Right renal pelvis (tissue), 4 donors: ENCODE measurements at regions not wholly inside any gene's neighbourhood (a gene's known extent, or its start where the extent isn't known, plus 50 kb on each side); places are given as distances from the start of the nearest gene placed in this dataset.

Experiments used
- DNase-seq, 4 donors: peaks; one replicate each; pipeline ENCODE4 v3.0.0-alpha.2; 2013; ENCODE audit warnings: low read depth in 4 of 4, low spot score in 3 of 4, missing footprints in 1 of 4

DNA sequence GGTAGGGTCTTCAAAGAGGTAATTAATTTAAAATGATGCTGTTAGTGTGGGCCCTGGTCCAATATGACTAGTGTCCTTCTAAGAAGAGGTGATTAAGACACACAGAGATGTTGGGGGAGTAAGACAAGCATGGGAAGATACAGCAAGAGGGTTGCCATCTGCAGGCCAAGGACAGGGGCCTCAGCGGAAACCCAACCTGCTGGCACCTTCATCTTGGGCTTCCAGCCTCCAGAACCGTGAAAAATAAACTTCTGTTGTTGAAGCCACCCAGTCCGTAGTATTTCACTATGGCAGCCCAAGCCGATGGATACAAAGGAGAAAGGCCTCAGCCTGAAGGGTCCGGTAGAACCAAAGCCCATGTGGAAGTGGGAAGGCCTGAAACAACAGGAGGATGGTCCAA, 161.7 kb upstream of the UBE2E1 start:
- DNase-seq, result no peak

GRCh38 chr3:23644676-23645075, 161.1 kb upstream of the UBE2E1 start:
- DNase-seq, result no peak

DNA sequence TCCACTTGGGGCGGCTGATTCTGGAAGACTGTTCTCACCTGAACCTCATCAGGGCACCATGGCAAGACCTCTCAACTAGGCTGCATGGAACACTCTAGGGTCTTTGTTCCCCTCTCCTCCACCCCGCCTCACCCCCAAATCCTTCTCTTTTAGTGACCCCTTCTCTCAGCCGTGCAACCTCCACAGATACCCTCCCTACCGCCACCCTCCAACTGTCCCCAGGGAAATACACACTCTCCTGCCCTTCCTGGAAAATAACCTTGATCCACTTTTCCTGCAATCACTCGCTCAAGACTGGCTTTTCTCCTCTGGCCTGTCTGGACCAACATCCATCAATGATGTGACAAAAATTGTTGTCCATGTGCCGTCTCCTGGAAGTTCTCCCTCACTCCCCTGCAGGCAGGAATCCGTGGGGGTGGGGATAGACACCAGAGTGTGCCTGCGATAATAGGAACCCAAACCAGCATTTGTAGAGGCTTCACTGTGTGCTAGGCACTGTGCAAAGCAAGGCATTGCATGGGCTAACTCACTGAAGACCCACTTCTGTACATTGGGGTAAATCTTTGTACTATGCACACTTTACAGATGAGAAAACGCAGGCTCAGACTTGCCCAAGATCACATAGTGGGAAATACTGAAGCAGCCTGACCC, 160.1 kb upstream of the UBE2E1 start:
- no peak for DNase-seq

DNA sequence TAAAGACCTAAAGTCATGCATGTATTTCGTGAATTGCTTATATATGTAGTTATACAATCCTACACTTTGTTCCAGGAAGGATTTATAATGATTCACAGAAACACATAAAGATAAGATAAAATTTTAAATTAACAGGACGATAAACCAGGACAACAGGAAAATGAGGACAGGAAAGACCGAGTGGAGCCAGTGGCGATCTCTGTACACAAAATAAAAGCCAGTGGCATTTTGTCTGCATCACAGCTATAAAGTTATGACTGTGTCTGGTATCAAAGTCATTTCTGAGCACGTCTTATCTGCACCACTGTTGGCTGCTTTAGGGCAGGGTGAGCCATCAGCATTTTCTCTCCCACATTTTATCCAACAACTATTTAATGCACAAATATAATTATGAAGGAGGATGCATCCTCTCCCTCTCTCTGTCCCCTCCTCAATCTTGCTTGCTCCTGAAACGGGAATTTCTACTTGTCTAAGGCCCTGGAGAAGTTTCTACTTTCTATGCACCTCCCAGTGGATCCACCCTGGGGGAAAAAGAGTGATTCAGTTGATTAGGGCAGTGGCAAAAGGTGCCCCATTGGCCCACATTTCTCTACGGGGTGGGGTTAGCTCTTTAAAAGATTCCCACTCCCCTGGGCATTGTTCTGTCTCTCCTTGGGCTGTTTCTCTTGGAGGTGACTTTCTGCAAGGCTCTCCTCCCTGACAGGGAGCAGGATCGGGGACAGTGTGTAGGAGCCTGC, 159.4 kb upstream of the UBE2E1 start:
- no peak for DNase-seq

GRCh38 chr3:23647706-23648258, 158.0 kb upstream of the UBE2E1 start:
- no peak for DNase-seq

GRCh38 chr3:23648326-23648995, 157.3 kb upstream of the UBE2E1 start:
- no peak for DNase-seq

GRCh38 chr3:23648996-23649395, 156.8 kb upstream of the UBE2E1 start:
- DNase-seq, result no peak

- no peak for DNase-seq
Measured at GRCh38 chr3:23649448-23649847, 156.3 kb upstream of the UBE2E1 start.

DNA sequence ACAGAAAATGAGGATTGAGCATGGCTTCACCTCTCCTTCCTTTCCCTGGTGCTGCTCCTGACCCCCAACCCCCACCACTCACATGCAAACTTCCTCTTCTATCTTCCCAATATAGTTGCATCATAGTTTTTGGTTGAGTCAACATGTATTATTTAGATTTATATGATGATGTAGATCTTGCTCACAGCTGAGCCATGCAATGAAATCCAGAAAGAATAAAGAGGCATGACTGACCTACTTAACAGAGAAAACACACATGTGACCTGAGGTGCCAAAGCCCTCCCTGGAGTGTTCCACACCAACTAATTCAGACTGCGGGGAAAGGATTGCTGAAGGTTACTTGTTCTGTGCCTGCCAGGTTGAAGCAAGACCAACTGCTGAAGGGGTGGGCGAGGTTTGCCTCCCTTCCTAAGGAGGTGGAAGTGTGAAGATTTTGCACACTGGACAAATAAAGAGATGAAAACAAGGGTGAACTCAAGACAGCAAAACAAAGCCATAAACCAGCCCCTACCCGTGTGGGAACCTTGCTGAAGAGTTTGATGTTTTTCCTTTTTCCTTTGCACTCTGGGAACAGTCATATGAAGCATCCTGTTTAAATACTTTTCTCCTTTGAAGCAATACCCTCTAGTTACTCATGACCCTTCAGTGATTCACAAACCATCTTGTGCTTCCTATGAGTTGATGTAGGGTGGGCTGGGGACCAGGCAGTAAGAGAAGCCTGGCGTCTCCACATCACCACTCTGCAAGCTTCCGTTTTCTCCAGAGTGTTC, 155.2 kb upstream of the UBE2E1 start:
- no peak for DNase-seq

- DNase-seq, result no peak
Measured at GRCh38 chr3:23653647-23654525, 151.9 kb upstream of the UBE2E1 start.

- DNase-seq, result no peak
Measured at GRCh38 chr3:23654571-23654970, 151.2 kb upstream of the UBE2E1 start.

GRCh38 chr3:23655749-23656148, 150.0 kb upstream of the UBE2E1 start:
- DNase-seq, result no peak

GRCh38 chr3:23656199-23656598, 149.6 kb upstream of the UBE2E1 start:
- DNase-seq, result no peak

GRCh38 chr3:23656821-23657220, 148.9 kb upstream of the UBE2E1 start:
- no peak for DNase-seq

GRCh38 chr3:23657647-23658046, 148.1 kb upstream of the UBE2E1 start:
- DNase-seq, result no peak

- DNase-seq, result no peak
Measured at GRCh38 chr3:23659274-23659673, 146.5 kb upstream of the UBE2E1 start.

GRCh38 chr3:23659840-23660430, 145.8 kb upstream of the UBE2E1 start:
- no peak for DNase-seq

- no peak for DNase-seq
Measured at GRCh38 chr3:23662079-23662617, 143.6 kb upstream of the UBE2E1 start.

DNA sequence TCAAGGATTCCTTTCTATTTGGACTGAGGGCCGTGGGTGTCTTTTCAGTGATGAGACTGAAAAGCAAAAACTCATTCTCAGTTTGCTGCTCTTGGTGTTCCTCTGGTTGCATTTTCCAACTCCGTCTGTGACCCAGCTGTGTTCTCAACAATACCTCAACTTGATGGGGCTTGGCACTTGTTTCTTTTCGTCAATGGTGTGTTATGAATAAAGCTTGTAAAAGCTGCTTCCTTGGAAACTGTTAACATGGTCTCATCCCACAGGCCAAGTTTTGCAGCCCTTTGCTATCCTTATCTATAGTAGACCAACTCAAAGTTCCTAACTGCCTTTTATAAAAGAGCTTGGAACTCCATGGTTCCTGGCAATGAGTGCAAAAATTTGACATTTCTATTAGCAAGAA, 142.5 kb upstream of the UBE2E1 start:
- no peak for DNase-seq
